GM21367 (cell line): ENCODE measurements at regions not wholly inside any gene's neighbourhood (a gene's known extent, or its start where the extent isn't known, plus 50 kb on each side); places are given as distances from the start of the nearest gene placed in this dataset.
"Not testable (repeated sequence)": the region's sequence is repeated elsewhere in the genome, so short reads cannot be mapped to it uniquely, and the experiment has no call there.

Experiments used
- ATAC-seq: cut with Tn5 transposase; IDR thresholded peaks from one replicate; pipeline ENCODE4 v1.9.1; 2021; ENCODE audit not compliant: unreplicated experiment

DNA sequence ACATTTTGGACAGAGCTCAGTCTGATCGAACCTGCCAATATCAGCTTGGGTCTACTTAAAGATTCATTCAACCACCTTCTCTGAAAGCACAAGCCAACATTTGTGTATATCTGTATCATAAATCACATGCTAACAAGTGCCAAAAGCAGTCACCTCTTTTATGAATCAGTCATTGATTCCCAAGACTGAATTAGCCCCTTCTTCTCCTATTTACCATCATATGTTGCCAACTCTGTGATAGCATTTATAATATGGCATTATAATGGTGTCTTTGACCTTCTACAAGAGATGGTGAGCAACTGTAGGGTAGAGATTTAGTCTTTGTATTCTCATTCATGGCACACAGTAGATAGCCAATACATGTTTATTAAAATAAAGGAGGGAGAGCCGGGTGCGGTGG is 61.4 kb downstream of the DDX53 start:
- no peak for ATAC-seq

DNA sequence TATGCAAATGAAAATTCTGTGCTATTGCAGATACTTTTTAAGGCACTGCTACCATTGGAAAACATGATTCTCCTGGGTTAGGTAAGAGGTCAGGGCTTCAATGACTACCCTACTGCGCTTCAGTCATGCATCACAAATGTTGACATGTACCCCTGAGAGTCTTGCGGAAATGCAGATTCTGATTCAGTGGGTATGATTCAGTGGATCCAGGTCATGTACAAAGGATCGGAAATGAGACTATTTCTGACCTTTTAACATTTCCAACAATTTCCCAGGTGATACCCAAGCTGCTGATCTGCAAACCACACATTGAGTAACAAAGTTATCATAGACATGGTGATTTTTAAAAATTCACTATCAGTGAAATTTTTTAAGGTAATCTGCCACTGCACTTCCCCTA is 62.6 kb downstream of the DDX53 start:
- no peak for ATAC-seq

GRCh38 chrX:23066588-23067281 is 67.0 kb downstream of the DDX53 start:
- peak; percentile 68 for ATAC-seq

- ATAC-seq: not testable (repeated sequence)
Observed at GRCh38 chrX:23075461-23075860, 75.7 kb downstream of the DDX53 start.

GRCh38 chrX:23079347-23079746 is 79.6 kb downstream of the DDX53 start:
- ATAC-seq: no peak

- ATAC-seq: no peak
Observed at GRCh38 chrX:23100826-23101225, 101.1 kb downstream of the DDX53 start.

DNA sequence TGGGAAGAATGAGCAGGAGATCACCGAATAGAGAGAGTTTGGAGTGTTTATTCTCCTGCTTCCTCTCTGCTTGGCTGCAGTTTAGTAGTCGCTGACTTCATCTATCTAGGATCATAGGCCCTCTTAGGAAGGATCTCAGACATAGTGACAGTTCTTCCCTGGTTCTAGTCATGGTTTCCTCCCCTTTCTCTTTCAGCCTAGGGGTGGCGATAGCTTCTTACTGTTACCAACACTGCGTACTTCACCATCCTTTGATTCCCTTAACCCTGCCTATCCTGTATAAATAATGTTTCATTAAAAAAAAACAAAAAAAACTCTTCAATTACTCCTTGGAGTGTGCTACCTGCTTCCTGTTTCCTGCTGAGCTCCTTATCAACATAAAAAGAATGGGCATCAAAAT is 103.8 kb downstream of the DDX53 start:
- ATAC-seq: no peak

- no peak for ATAC-seq
Observed at GRCh38 chrX:23114241-23114640, 114.5 kb downstream of the DDX53 start.

DNA sequence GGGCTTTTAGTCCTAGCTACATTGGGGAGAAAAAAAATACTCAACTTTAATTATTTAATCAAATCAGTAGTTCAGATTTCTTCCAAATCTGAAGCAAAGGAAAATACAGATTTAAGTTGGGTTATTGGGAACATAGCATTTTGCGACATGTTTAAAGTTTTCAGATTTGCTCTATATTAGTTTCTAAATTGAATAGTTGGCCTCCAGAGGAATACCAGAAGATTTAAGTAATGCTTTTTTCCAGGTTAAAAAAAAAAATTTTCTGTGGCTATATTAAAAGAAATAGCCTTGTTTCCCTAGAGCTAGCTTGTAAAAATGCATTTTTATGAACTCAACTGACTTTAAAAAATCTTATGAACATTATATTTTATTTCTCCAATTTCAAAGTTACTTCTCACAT is 115.9 kb downstream of the DDX53 start:
- ATAC-seq: no peak

DNA sequence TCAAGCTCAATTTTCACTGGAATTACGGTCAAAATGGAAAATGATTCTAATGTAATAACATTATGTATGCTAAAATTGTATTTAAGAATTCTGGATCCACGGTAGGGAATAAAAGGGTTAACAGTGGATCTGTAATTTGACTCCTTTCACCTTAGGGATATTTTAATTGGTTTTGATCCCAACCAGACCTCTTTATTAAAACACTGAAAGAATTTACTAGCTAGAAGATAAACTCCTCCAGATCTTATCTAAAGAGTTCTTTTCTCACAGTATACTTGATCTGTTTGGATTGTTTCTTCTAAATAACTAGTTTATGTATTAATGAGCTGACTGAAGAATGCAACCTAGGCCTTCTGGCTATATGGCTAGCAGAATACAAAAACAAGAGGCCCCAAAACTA is 118.4 kb downstream of the DDX53 start:
- no peak for ATAC-seq

DNA sequence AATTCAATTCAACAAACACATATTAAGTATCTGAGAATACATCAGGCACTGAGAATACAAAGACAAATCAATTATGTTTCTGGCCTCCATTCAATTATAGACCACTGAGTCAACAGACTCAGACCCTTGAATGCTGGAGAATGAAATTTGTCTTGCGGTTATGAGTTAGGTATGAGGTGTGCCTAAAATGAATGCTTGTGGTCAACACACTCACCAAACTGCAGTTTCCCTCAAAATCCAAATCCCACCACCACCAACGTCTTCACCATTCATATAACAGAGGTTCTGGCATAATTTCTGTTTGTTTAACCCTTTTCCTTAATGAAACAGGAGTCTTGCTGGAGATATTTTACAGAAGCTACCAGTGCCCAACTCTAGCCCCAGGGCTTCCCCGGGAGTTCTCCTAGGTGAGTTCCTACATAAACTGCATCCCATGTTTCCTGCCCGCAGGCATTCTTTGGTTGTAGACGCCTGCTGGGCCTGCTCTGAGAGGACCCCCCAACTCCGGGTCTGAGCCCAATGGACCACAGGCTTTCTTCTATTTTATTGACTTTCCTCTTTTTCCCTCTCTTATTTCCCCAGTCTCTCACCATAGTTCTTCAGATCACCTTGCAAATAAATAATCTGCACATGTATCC is 119.2 kb downstream of the DDX53 start:
- no peak for ATAC-seq

GRCh38 chrX:23127586-23127985 is 127.8 kb downstream of the DDX53 start:
- ATAC-seq: no peak

- ATAC-seq: no peak
Observed at GRCh38 chrX:23133551-23133950, 133.8 kb downstream of the DDX53 start.

DNA sequence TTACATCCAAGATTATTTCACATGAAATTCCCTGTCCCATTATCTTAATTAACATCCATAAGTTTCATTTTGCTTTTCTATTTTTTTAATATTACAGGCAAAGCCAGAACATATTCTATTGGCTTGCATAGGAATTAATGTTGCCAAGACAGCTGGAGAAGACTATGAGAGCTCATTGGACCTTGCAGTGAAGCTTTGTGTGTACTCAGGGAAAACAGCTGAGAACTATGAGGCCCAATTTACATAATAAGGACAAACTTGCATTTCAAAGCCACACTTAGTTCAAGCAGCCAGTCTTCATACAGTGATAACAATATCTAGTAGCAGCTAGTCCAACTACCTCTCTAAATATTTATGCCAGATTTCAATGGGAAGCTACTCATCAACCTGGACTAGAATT is 134.4 kb downstream of the DDX53 start:
- no peak for ATAC-seq

DNA sequence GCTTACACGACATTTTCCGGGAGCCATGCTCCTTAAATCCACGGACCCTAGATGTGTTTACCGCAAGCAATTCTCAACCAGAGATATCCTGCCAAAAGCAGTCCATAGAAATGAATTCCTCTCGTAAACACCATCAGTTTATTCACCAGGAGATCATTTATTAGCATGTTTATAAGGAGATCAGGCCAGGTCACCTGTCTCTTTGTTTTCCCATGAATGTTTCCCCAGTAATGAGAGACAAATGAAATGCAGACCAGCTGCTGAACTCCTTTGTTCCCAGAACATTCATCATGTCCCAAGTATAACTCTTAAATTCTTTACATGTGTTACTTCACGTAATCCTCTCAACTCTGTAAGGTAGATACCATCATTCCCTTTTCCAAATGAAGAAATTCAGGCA is 137.1 kb downstream of the DDX53 start:
- no peak for ATAC-seq

DNA sequence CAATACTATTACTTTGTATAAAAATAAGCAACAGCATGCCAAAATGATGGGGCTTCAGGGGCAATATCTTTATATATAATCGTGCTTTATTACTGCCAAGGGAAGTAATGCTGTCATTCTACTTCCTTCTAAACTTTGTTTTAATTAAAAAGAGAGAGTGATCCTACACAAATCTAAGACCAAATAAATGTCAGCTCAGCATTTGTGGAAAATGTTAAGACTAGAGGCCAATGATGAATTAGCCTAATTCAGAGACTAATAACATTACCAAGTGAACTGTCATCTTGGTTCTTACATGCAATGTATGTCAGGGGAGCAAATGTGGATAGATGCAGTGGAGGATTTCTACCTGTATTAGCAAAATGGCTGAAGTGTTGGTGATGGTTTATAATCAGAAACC is 166.4 kb upstream of the PTCHD1 start:
- ATAC-seq: no peak

- peak; percentile 79 for ATAC-seq
Observed at GRCh38 chrX:23185951-23186350, 148.7 kb upstream of the PTCHD1 start.

GRCh38 chrX:23187819-23188218 is 146.8 kb upstream of the PTCHD1 start:
- no peak for ATAC-seq

GRCh38 chrX:23194885-23195554 is 139.6 kb upstream of the PTCHD1 start:
- ATAC-seq: no peak

- ATAC-seq: no peak
Observed at GRCh38 chrX:23195761-23196160, 138.9 kb upstream of the PTCHD1 start.

DNA sequence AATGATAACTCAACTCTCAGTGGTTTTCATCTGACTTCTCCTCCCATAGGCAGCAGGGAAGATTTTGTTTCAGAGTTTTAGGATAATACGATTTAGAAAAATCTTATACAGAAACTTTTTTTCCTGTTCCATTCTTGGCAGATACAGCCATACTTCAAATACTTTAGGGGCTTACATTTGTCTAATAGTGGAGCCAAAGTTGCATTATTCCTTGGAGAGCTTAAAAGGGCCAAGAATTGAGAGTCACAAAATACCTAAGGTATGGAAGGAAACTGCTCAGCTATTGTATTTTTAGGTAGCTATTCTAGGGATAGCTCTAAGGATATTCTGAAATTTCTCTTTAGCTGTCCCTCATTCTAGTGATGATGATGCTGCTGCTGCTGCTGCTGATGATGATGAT is 132.9 kb upstream of the PTCHD1 start:
- no peak for ATAC-seq

DNA sequence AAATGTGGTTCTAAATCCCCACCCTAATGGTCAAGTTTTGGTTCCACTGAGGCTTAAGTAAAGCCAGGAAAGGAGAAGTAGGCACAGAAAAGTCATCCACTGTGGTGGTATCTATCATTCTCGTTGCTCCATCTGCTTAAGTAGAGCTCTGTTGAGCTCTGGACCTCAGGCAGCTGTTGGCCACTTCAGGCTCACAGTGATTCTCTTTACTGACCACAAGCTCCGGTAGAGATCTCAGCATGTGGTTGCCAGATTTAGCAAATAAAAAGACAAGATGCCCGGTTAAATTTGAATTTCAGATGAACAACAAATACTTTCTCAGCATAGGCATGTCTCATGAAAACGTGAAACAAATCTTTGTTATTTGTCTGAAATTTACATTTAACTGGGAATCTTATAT is 132.3 kb upstream of the PTCHD1 start:
- ATAC-seq: no peak
